Activated CD8-positive, alpha-beta memory T cell treated with anti-CD3 and anti-CD28 coated beads for 36 hours (primary cell): ENCODE measurements at regions not wholly inside any gene's neighbourhood (a gene's known extent, or its start where the extent isn't known, plus 50 kb on each side); places are given as distances from the start of the nearest gene placed in this dataset.
"Not testable (repeated sequence)": the region's sequence is repeated elsewhere in the genome, so short reads cannot be mapped to it uniquely, and the experiment has no call there.

Source experiments
- CTCF ChIA-PET: fragments of 350-600 bp; sonication (Branson Sonifier 250); formaldehyde crosslinking; loops from one replicate; lab custom pipeline; 2021; ENCODE audit warnings: antibody characterized with exemption; lab: Charles Lee
- POLR2A ChIA-PET: fragments of 350-600 bp; sonication (Branson Sonifier 250); formaldehyde crosslinking; loops from one replicate; lab custom pipeline; 2021; ENCODE audit warnings: antibody characterized with exemption; lab: Charles Lee

DNA sequence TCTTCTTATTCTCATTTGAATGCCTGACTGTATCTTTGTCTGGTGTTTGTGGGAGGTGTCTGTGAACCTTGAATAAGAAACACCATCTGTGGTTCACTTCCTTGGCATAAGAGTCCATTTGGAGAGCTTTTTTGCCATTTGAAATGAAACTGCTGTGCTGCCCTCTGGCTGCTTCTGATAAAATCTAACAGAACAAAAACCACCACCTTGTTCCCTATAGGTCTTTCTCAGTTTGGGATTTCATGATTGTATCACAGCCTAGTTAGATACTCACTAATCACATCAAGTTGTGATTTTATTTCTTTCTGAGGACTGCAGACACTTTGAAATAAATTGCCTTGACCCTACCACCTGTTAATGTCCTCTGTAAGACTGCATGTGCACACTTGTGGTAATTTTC is 102.7 kb upstream of the FAM13C start:
- CTCF ChIA-PET, result no interaction called here
- POLR2A ChIA-PET, result no interaction called here

DNA sequence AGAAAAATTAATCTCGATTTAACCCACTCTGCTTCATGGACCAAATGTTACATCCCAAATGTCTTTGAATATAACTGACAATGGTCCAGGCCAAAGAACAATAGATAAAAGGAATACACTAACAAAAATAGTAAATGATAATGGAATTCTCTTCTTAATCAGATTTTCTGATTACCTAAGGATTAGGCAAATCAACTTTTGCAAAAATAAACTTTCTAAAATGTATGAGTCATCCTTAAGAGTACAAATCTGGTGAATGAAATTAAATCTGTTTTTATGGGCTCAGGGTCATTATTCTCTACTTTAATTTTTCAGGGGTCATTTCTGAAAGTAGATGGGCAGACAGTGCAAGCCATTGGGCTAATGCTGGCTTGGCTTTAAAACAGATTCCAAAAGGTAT is 102.1 kb upstream of the FAM13C start:
- ChIA-PET CTCF (no interaction called here), POLR2A (no interaction called here)

GRCh38 chr10:59463909-59464308 is 101.6 kb upstream of the FAM13C start:
- CTCF ChIA-PET, result no interaction called here

GRCh38 chr10:59460601-59461000 is 98.3 kb upstream of the FAM13C start:
- CTCF ChIA-PET, result interaction anchor here (1.0 kb wide), 1 partner anchor 10 kb away, joined by 4 read pairs; no protein-coding TSS in a partner anchor

More at GRCh38 chr10:59463909-59464308, 101.6 kb upstream of the FAM13C start:
- POLR2A ChIA-PET, result no interaction called here

DNA sequence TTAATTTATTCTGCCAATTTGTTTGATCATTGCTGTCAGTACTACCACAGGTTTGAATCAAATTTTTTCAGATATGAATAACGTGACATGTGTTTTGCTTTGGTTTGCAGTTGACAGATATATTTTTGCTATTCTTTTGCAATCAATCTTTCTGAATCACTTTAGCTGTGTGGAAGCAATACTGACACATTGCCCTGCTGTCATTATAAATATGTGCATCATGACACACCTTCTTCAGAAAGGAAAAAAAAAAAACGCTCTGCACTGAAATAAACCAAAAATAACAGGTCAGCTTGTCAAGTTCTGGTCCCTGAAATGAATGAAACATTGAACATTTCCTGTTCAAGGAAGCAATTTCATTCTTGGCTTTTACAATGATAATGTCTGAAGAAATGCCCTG is 93.8 kb upstream of the FAM13C start:
- CTCF ChIA-PET, result no interaction called here
- POLR2A ChIA-PET, result no interaction called here

More at GRCh38 chr10:59460601-59461000, 98.3 kb upstream of the FAM13C start:
- POLR2A ChIA-PET, result no interaction called here

- CTCF ChIA-PET, result no interaction called here
- POLR2A ChIA-PET, result no interaction called here
Observed at GRCh38 chr10:59454171-59454919, 92.0 kb upstream of the FAM13C start.

DNA sequence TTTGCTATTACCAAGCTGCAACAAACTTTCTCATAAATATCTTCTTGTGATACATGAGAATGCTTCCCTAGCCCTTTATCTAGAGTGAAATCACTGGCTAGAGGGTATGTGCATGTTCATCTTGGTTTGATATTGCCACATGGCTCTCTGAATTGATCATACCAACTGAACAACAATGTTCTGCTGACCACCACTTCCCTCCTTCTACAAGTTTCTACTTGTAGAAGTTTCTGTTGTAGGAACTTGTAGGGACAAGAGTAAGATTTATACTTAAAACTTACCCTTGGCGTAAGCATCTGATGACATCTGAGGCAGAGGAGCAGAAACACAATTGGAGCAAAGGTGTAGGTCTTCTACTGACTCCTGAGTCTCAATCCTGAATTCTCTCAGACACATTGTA is 86.3 kb upstream of the FAM13C start:
- CTCF ChIA-PET, result no interaction called here

DNA sequence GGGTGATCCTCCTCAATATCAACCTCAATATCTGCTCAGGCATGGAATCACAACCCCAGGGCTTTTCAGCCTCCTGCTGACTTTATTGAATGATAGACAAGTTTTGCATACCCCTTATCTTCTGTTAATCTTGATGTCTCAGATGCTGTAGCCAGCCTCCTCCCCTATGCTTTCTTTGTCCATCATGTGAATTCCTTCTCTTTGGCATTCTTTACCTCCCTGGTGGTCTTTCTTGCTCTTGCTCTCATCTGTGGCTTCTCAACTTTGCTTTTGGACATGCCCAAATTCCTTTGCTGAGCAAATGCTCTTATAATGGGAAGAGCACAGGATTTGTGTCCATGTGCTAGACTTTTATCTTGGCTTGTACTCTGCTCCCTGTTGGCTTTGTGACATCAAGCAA is 73.4 kb upstream of the FAM13C start:
- ChIA-PET POLR2A (no interaction called here), CTCF (no interaction called here)

More for the DNA sequence above, 86.3 kb upstream of the FAM13C start:
- POLR2A ChIA-PET, result no interaction called here

- ChIA-PET POLR2A (no interaction called here), CTCF (no interaction called here)
Observed at GRCh38 chr10:59434463-59435321, 72.3 kb upstream of the FAM13C start.

GRCh38 chr10:59433720-59434428 is 71.5 kb upstream of the FAM13C start:
- CTCF ChIA-PET, result no interaction called here
- POLR2A ChIA-PET, result no interaction called here

GRCh38 chr10:59432207-59432900 is 70.0 kb upstream of the FAM13C start:
- POLR2A ChIA-PET, result no interaction called here
- CTCF ChIA-PET, result no interaction called here

GRCh38 chr10:59413795-59414194 is 51.4 kb upstream of the FAM13C start:
- CTCF ChIA-PET, POLR2A ChIA-PET: not testable (repeated sequence)
